Right lobe of liver (tissue), 4 donors: ENCODE measurements at regions not wholly inside any gene's neighbourhood (a gene's known extent, or its start where the extent isn't known, plus 50 kb on each side); places are given as distances from the start of the nearest gene placed in this dataset.

Source experiments
- CTCF ChIP-seq, 4 donors: fragments of 200-600 bp in 3 of 4; fragments of 450-650 bp in 1 of 4; IDR thresholded peaks; one replicate each; pipeline versions ENCODE4 v1.5.1 to v1.8.0; 2016 to 2022; ENCODE audit warnings: antibody characterized with exemption in 4 of 4, mild to moderate bottlenecking in 2 of 4
- POLR2A ChIP-seq: fragments of 450-650 bp; IDR thresholded peaks from one replicate; pipeline ENCODE4 v1.6.1; 2017; ENCODE audit warnings: antibody characterized with exemption, mild to moderate bottlenecking
- donor health status: DM: no; HTN: no; CAD: no.
- donor health status: DM: no; HTN: no; CAD: no.
- donor health status: DM: no; HTN: yes; CAD: no.

GRCh38 chr2:16104315-16104948 is 164.1 kb downstream of the MYCN start:
- TF ChIP-seq CTCF (IDR thresholded peaks at IDR 0.05) = no peak
- TF ChIP-seq POLR2A = no peak
